NCI-H526 (cell line): ENCODE measurements at regions not wholly inside any gene's neighbourhood (a gene's known extent, or its start where the extent isn't known, plus 50 kb on each side); places are given as distances from the start of the nearest gene placed in this dataset.
"Not testable (repeated sequence)": the region's sequence is repeated elsewhere in the genome, so short reads cannot be mapped to it uniquely, and the experiment has no call there.

Source experiments
- DNase-seq, 2 experiments: peaks; one replicate each; lab custom pipeline; 2025; lab: John Stamatoyannopoulos, UW

- DNase-seq: no peak
These were observed 587.5 kb downstream of the RFPL4B start for GRCh38 chr6:112934433-112935327.

GRCh38 chr6:112935402-112936078 lies 588.4 kb downstream of the RFPL4B start:
- DNase-seq: no peak

GRCh38 chr6:112936079-112936472 lies 588.9 kb downstream of the RFPL4B start:
- DNase-seq: no peak

DNA sequence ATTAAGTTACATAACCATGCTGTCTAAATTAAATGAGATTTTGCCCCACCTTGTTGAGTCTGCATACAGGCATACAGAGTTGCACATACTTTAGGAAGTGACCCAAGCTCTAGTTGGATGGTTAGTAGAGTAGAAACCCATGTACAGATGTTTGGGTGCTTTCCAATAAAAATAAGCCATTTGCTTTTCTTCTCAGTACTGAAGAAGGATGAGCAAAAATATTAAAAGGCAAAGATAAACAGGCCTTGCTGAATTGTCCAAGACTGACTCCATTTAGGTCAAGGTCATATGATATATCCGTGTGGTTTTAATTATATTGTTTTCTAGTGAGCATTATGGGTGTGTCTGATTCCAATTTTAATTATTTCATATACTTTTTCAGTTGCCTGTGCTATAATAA lies 589.4 kb downstream of the RFPL4B start:
- DNase-seq: no peak

GRCh38 chr6:112937690-112938089 lies 590.6 kb downstream of the RFPL4B start:
- DNase-seq: not testable (repeated sequence)

- no peak for DNase-seq
These were observed 591.5 kb downstream of the RFPL4B start for GRCh38 chr6:112938650-112939049.

DNA sequence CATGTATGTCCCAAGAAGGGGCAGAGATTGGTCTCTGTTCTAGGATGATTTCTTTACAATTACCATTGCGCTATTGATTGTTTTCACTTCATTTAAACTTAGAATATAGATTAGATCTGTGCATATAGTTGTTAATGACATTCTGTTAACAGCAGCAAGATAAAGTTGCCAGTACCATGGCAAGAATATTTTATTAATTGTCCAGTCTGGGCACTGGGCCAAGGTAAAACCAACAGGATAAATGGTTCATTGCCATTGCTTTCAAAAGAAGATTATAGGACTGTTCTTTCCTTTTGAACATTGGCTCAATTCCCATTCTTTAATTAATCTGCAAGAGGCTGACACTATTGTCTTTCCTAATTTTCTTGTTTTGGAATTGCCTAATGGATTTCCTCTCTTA lies 592.4 kb downstream of the RFPL4B start:
- no peak for DNase-seq

GRCh38 chr6:112941613-112942012 lies 594.5 kb downstream of the RFPL4B start:
- DNase-seq: no peak

- no peak for DNase-seq
These were observed 598.9 kb downstream of the RFPL4B start for GRCh38 chr6:112946051-112946450.

DNA sequence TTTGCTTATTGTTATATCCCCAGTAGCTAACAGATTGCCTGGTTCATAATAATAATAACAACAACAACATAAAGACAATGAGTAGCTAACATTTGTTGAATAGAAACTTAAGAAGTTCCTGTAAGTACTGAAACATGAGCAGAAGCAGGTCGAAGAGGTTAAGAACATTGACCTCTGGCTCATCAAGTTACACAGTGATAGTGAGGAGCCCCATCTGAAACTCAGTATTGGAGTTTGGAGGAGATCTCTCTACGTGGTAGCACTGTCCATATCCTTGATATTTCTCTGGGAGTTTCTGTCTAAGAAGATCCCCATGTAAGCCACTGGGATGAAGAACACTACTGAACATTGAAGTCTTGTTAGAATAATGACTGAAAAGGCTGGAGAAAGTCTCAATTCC lies 600.4 kb downstream of the RFPL4B start:
- DNase-seq: no peak

DNA sequence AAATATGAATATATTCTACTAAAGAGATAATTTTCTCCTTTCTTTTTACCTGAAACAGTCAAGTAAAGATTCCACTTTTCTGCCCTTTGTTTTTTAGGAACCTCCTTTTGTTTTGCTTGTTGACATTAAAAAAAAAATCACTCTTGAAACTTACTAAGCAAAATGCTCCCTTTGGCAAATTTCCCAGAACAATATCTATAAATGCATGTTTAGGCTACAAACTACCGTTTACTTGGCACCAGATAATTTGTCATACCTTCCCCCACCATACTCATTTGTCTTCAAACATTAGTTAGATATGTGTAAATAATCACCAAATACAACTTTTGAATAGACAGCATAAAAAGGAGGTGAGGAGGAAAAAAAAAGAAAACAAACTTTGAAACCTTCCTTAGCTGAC lies 604.7 kb downstream of the RFPL4B start:
- DNase-seq: no peak

DNA sequence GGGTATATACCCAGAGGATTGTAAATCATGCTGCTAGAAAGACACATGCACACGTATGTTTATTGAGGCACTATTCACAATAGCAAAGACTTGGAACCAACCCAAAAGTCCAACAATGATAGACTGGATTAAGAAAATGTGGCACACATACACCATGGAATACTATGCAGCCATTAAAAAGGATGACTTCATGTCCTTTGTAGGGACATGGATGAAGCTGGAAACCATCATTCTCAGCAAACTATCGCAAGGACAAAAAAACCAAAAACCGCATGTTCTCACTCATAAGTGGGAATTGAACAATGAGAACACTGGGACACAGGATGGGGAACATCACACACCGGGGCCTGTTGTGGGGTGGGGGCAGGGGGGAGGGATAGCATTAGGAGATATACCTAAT lies 608.6 kb downstream of the RFPL4B start:
- DNase-seq: not testable (repeated sequence)

GRCh38 chr6:112956696-112957535 lies 609.8 kb downstream of the RFPL4B start:
- DNase-seq: peak in 1 of 2 experiments; percentile 7

DNA sequence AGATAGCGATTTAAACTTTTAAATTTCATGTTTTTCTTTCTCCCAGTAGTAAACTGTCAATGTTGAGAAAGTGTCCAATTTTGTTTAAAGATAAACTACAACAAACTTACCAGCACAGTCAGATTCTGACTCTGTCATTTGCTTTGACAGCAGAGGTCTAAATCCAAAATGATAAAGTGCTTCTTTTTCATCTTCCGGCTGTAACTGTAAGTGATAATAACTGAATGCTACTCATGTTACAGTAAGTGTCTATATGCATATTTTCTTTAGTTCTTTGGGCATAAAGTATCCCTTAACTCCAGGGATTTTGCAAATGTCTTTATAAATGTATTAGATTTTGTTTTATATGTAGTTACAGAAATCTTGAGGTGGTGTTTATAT lies 610.4 kb downstream of the RFPL4B start:
- DNase-seq: no peak

DNA sequence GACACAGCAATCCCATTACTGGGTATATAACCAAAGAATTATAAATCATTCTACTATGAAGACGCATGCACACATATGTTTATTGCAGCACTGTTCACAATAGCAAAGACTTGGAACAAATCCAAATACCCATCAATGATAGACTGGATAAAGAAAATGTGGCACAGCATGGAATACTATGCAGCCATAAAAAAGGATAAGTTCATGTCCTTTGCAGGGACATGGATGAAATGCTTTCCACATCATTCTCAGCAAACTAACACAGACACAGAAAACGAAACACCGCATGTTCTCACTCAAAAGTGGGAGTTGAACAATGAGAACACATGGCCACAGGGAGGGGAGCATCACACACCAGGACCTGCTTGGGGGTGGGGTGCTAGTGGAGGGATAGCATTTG lies 613.0 kb downstream of the RFPL4B start:
- DNase-seq: not testable (repeated sequence)

DNA sequence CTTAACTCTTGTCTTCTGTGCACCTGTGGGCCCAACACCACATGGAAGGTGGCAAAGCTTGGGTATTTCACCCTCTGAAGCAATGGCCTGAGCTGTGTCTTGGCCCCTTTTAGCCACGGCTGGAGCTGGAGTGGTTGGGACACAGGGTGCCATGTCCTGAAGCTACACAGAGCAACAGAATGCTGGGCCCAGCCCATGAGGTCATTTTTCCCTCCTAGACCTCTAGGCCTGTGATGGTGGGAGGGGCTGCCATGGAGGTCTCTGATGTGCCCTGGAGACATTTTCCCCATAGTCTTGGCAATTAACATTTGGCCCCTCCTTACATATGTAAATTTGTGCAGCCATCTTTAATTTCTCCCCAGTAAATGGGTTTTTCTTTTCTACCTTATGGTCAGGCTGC lies 620.8 kb downstream of the RFPL4B start:
- no peak for DNase-seq

- DNase-seq: no peak
These were observed 624.5 kb downstream of the RFPL4B start for GRCh38 chr6:112971651-112972050.

GRCh38 chr6:112974931-112975330 lies 627.8 kb downstream of the RFPL4B start:
- not testable (repeated sequence) for DNase-seq

DNA sequence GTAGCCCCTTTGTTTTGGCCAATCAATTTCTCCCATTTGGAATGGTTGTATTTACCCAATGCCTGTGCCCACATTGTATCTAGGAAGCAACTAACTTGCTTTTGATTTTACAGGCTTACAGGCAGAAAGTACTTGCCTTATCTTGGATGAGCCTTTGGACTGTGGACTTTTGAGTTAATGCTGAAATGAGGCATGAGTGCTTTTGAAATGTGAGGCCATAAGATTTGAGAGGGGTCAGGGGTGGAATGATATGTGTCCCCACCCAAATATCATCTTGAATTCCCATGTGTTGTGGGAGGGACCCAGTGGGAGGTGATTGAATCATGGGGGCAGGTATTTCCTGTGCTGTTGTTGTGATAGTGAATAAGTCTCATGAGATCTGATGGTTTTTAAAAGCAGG lies 629.4 kb downstream of the RFPL4B start:
- DNase-seq: not testable (repeated sequence)

- no peak for DNase-seq
These were observed 632.7 kb downstream of the RFPL4B start for GRCh38 chr6:112979830-112980229.

GRCh38 chr6:112980676-112981075 lies 633.5 kb downstream of the RFPL4B start:
- DNase-seq: no peak

GRCh38 chr6:112983713-112984261 lies 636.7 kb downstream of the RFPL4B start:
- DNase-seq: no peak
